ENCODE measurements at regions not wholly inside any gene's neighbourhood (a gene's known extent, or its start where the extent isn't known, plus 50 kb on each side); places are given as distances from the start of the nearest gene placed in this dataset.

DNA sequence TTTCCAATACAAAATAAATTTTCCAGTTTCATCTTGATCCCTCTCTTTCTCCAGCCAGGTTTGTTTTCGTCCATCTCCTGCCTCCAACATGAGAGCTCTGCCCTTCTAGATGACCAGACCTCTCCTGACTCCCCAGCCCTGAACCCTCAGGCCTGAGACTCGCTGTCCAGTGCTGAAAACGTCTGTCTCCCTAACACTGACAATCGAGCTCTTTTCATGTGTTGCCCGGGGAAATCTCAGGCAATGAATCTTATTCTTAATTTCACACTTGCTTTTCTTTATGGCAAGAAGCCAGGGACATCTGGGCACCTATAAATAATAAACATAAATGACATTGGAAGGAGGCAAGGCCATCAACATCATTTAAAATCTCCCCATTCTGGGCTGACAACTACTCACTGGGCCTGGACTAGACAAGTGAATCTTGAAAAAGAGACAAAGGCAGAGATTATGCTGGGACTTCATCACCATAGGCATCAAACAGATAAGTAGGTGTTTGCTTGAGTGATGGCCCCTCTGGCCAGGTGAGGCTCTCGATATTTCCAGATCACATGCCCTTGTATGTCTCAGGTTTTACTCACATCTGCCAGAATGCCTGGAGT lies 274.5 kb upstream of the B3GAT1 start:
- TF ChIP-seq, protein P1, sequence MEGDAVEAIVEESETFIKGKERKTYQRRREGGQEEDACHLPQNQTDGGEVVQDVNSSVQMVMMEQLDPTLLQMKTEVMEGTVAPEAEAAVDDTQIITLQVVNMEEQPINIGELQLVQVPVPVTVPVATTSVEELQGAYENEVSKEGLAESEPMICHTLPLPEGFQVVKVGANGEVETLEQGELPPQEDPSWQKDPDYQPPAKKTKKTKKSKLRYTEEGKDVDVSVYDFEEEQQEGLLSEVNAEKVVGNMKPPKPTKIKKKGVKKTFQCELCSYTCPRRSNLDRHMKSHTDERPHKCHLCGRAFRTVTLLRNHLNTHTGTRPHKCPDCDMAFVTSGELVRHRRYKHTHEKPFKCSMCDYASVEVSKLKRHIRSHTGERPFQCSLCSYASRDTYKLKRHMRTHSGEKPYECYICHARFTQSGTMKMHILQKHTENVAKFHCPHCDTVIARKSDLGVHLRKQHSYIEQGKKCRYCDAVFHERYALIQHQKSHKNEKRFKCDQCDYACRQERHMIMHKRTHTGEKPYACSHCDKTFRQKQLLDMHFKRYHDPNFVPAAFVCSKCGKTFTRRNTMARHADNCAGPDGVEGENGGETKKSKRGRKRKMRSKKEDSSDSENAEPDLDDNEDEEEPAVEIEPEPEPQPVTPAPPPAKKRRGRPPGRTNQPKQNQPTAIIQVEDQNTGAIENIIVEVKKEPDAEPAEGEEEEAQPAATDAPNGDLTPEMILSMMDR (IDR thresholded peaks at IDR 0.05): no peak
- no peak for TF ChIP-seq POLR2A (IDR thresholded peaks at IDR 0.05)
